ENCODE measurements at regions not wholly inside any gene's neighbourhood (a gene's known extent, or its start where the extent isn't known, plus 50 kb on each side); places are given as distances from the start of the nearest gene placed in this dataset.

- Histone ChIP-seq H3K9me3 (ENCODE audit: insufficient read depth, low read length) (no peaks in the 10 kb centered on the region), H3K4me1 (ENCODE audit: low read length) (no peaks in the 10 kb centered on the region), H3K9ac (ENCODE audit: low read length) (no peak overlapping the region), H3K27ac (ENCODE audit: low read length) (no peak overlapping the region), H3K79me2 (ENCODE audit: low read length) (no peaks in the 10 kb centered on the region), H4K20me1 (ENCODE audit: insufficient read depth, low read length) (no peaks in the 10 kb centered on the region), H3K36me3 (replicated peaks; ENCODE audit: low read depth, low read length) (no peaks in the 10 kb centered on the region), H2AFZ (ENCODE audit: low read depth, low read length) (no peak overlapping the region), H3K27me3 (ENCODE audit: low read depth, low read length) (no peaks in the 10 kb centered on the region), H3K4me3 (ENCODE audit: low read length) (no peak overlapping the region), H3K4me2 (ENCODE audit: low read length) (no peak overlapping the region)
- no peak for TF ChIP-seq CTCF (IDR thresholded peaks at IDR 0.05; ENCODE audit: low read depth, low read length)
- no peak for TF ChIP-seq EZH2phosphoT487 (IDR thresholded peaks at IDR 0.05; ENCODE audit: low read depth)
Observed at GRCh38 chr2:153096272-153096671, 377.9 kb downstream of the ARL6IP6 start.

GRCh38 chr2:153091344-153091743 is 372.9 kb downstream of the ARL6IP6 start:
- H3K4me1 ChIP-seq (ENCODE audit: low read length) = no peaks in the 10 kb centered on the region
- H2AFZ ChIP-seq (ENCODE audit: low read depth, low read length) = no peak overlapping the region
- TF ChIP-seq EZH2phosphoT487 (IDR thresholded peaks at IDR 0.05; ENCODE audit: low read depth) (no peak), CTCF (IDR thresholded peaks at IDR 0.05; ENCODE audit: low read depth, low read length) (no peak)
- H3K27ac ChIP-seq (ENCODE audit: low read length) = no peak overlapping the region
- no peaks in the 10 kb centered on the region for H3K9me3 ChIP-seq (ENCODE audit: insufficient read depth, low read length)
- no peaks in the 10 kb centered on the region for H4K20me1 ChIP-seq (ENCODE audit: insufficient read depth, low read length)
- H3K79me2 ChIP-seq (ENCODE audit: low read length) = no peaks in the 10 kb centered on the region
- H3K27me3 ChIP-seq (ENCODE audit: low read depth, low read length) = no peaks in the 10 kb centered on the region
- no peak overlapping the region for H3K4me3 ChIP-seq (ENCODE audit: low read length)
- no peak overlapping the region for H3K4me2 ChIP-seq (ENCODE audit: low read length)
- H3K36me3 ChIP-seq (replicated peaks; ENCODE audit: low read depth, low read length) = no peaks in the 10 kb centered on the region
- no peak overlapping the region for H3K9ac ChIP-seq (ENCODE audit: low read length)

- TF ChIP-seq CTCF (IDR thresholded peaks at IDR 0.05; ENCODE audit: low read depth, low read length) (no peak), EZH2phosphoT487 (IDR thresholded peaks at IDR 0.05; ENCODE audit: low read depth) (no peak)
- H3K9ac ChIP-seq (ENCODE audit: low read length) = no peak overlapping the region
- H4K20me1 ChIP-seq (ENCODE audit: insufficient read depth, low read length) = no peaks in the 10 kb centered on the region
- H2AFZ ChIP-seq (ENCODE audit: low read depth, low read length) = no peak overlapping the region
- no peak overlapping the region for H3K4me3 ChIP-seq (ENCODE audit: low read length)
- no peaks in the 10 kb centered on the region for H3K36me3 ChIP-seq (replicated peaks; ENCODE audit: low read depth, low read length)
- H3K27me3 ChIP-seq (ENCODE audit: low read depth, low read length) = no peaks in the 10 kb centered on the region
- H3K4me1 ChIP-seq (ENCODE audit: low read length) = no peaks in the 10 kb centered on the region
- H3K4me2 ChIP-seq (ENCODE audit: low read length) = no peak overlapping the region
- H3K27ac ChIP-seq (ENCODE audit: low read length) = no peak overlapping the region
- no peaks in the 10 kb centered on the region for H3K79me2 ChIP-seq (ENCODE audit: low read length)
- H3K9me3 ChIP-seq (ENCODE audit: insufficient read depth, low read length) = no peaks in the 10 kb centered on the region
Observed at GRCh38 chr2:153079315-153079714, 360.9 kb downstream of the ARL6IP6 start.

GRCh38 chr2:153077311-153077710 is 358.9 kb downstream of the ARL6IP6 start:
- H3K4me2 ChIP-seq (ENCODE audit: low read length) = no peak overlapping the region
- no peak for TF ChIP-seq CTCF (IDR thresholded peaks at IDR 0.05; ENCODE audit: low read depth, low read length)
- no peak for TF ChIP-seq EZH2phosphoT487 (IDR thresholded peaks at IDR 0.05; ENCODE audit: low read depth)

More at GRCh38 chr2:153077311-153077710, 358.9 kb downstream of the ARL6IP6 start:
- H4K20me1 ChIP-seq (ENCODE audit: insufficient read depth, low read length) = no peaks in the 10 kb centered on the region
- H3K9ac ChIP-seq (ENCODE audit: low read length) = no peak overlapping the region
- no peak overlapping the region for H3K27ac ChIP-seq (ENCODE audit: low read length)
- H3K27me3 ChIP-seq (ENCODE audit: low read depth, low read length) = no peaks in the 10 kb centered on the region
- H3K4me1 ChIP-seq (ENCODE audit: low read length) = no peaks in the 10 kb centered on the region
- no peaks in the 10 kb centered on the region for H3K9me3 ChIP-seq (ENCODE audit: insufficient read depth, low read length)
- no peak overlapping the region for H2AFZ ChIP-seq (ENCODE audit: low read depth, low read length)
- no peaks in the 10 kb centered on the region for H3K79me2 ChIP-seq (ENCODE audit: low read length)
- no peak overlapping the region for H3K4me3 ChIP-seq (ENCODE audit: low read length)
- H3K36me3 ChIP-seq (replicated peaks; ENCODE audit: low read depth, low read length) = no peaks in the 10 kb centered on the region
